ENCODE measurements at regions not wholly inside any gene's neighbourhood (a gene's known extent, or its start where the extent isn't known, plus 50 kb on each side); places are given as distances from the start of the nearest gene placed in this dataset.

DNA sequence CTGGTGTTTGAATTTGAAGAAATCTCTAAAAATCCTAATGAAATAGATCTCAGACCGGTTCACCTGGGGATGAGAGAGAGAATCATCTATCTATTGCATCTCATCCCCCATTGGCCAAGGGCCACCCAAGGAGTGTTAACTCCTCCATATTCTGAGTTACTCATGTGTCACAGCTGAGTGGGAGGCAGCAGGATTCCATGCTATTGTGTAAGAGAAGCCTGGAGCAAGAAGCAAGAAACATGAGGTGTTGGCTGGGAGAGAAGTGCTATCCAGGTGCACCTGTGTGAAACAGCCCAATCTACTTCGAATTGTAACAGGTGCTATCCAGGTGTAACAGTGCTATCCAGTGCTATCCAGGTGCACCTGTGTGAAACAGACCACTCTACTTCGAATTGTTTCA is 150.3 kb upstream of the MAOA start:
- TF ChIP-seq, protein P1, sequence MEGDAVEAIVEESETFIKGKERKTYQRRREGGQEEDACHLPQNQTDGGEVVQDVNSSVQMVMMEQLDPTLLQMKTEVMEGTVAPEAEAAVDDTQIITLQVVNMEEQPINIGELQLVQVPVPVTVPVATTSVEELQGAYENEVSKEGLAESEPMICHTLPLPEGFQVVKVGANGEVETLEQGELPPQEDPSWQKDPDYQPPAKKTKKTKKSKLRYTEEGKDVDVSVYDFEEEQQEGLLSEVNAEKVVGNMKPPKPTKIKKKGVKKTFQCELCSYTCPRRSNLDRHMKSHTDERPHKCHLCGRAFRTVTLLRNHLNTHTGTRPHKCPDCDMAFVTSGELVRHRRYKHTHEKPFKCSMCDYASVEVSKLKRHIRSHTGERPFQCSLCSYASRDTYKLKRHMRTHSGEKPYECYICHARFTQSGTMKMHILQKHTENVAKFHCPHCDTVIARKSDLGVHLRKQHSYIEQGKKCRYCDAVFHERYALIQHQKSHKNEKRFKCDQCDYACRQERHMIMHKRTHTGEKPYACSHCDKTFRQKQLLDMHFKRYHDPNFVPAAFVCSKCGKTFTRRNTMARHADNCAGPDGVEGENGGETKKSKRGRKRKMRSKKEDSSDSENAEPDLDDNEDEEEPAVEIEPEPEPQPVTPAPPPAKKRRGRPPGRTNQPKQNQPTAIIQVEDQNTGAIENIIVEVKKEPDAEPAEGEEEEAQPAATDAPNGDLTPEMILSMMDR (IDR thresholded peaks at IDR 0.05 in 4 of 5, conservative IDR thresholded peaks at IDR 0.05 in 1 of 5) = no peak
- TF ChIP-seq POLR2A (IDR thresholded peaks at IDR 0.05) = no peak
